GM19372 (cell line): ENCODE measurements at regions not wholly inside any gene's neighbourhood (a gene's known extent, or its start where the extent isn't known, plus 50 kb on each side); places are given as distances from the start of the nearest gene placed in this dataset.

Source experiments
- ATAC-seq: cut with Tn5 transposase; IDR thresholded peaks from one replicate; pipeline ENCODE4 v1.9.1; 2021; ENCODE audit warnings: mild to moderate bottlenecking, low read depth, moderate library complexity; ENCODE audit not compliant: unreplicated experiment

GRCh38 chr16:56094231-56094630 lies 97.1 kb upstream of the GNAO1 start:
- ATAC-seq: no peak

GRCh38 chr16:56093055-56093454 lies 98.2 kb upstream of the GNAO1 start:
- no peak for ATAC-seq

DNA sequence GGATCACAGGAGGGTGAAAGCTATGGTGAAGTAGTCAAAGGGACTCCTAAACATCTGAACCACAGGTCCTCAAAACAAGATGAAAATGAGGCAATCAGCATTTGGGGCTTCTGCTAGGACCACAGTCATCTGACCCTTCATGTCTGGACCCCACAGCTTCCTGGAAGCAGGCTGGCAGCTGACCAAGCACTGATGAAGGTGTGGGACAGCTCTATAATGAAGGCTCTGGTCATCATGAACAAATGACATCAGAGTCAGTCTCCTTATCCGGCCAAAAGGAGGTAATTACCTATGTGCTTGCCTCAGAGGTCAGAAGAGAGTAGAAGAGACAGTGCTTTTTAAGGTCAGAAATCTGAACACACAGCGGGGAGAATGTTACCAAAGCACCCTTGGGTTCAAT lies 101.2 kb upstream of the GNAO1 start:
- ATAC-seq: no peak

- ATAC-seq: no peak
These were observed 103.7 kb upstream of the GNAO1 start for GRCh38 chr16:56087626-56088025.

GRCh38 chr16:56081371-56081770 lies 109.9 kb upstream of the GNAO1 start:
- ATAC-seq: no peak

- no peak for ATAC-seq
These were observed 115.4 kb upstream of the GNAO1 start for GRCh38 chr16:56075732-56076388.

DNA sequence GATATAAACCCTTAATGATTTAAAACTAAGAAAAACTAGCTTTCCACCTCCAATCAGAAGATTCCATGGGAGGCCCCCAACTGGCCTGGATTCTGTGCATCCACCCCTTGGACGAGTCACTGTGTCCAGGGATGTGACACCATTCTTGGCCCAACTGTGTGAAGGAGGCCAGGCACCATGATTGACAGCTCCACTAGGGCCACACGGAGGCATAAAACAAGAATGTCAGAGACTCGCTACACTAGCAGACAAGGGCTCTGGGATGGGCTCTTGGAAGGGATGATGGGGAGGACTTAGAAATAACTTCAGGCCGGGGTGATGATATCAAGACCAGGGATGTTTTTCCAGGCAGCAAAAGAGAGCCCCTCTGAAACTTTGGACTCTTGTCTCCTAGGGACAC lies 117.8 kb upstream of the GNAO1 start:
- no peak for ATAC-seq

DNA sequence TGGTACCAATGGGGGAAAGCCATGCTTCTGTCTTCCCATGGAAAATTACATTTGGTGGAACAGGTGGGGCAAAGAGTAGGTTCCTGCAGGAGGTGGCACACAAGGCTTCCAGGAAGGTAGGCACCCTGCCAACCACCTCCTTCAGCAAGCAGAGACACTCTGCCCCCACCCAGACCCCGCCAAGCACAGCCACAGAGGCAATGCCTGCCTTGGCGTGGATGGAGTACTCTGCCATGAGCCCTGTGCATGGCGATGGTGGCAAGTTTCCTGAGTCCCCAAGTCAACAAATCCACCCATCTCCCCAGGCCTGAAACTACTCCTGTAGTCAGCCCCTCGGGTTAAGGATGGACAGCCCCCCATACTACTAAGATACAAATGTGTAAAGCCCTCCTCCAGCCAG lies 119.2 kb upstream of the GNAO1 start:
- ATAC-seq: no peak

GRCh38 chr16:56068816-56069215 lies 122.5 kb upstream of the GNAO1 start:
- ATAC-seq: no peak

DNA sequence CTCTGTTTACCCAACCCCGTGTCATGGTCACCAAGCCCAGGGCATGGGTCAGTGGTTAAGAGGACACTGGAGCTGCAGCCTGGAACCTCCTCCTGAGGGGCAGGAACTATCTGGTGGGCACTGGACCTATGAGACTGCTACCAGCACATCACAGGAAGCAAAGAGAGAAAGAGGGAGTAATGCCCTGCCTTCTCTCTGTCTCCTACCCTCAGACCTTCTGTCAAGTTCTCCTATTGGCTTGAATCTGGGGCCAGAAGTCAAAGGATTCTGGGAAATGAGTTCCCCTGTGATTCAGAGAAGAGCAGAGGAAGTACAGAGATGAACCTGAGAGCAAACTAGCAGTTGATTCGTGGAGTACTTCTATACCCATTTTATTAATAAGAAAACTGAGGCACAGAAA lies 123.0 kb upstream of the GNAO1 start:
- ATAC-seq: no peak

DNA sequence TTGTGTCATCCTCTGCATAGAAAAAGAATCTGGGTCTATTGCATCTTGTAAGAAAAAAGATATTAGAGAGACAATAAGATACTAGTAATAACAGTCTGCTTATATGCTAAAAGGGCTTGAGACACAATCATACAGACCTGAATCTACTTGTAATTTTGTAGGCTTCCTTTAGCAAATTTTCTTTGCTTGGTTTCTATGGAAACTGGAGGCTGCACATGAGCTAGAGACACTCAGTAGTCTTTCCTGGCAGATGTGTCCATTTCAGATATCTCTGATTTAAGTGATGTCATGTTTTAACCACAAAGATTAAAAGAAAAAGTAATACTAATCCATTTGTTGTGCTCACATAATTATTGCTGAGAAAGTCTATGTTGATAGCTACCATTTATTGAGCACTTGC lies 123.9 kb upstream of the GNAO1 start:
- no peak for ATAC-seq

- no peak for ATAC-seq
These were observed 124.7 kb upstream of the GNAO1 start for GRCh38 chr16:56066617-56067016.

DNA sequence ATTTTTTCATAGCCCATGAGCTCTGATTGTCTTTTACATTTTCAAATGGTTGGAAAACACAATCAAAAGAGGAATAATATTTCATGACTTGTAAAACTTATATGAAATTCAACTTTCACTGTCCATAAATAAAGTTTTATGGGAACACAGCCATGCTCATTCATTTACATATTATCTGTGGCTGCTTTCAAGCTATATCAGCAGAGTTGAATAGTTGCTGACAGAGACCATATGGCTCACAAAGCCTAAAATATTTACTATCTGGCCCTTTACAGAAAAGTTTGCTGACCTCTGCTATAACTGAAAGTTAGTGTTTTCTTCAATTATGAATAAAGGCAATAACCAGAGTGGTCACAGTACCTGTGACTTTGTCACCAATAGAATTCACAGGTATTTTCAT lies 128.2 kb upstream of the GNAO1 start:
- no peak for ATAC-seq

- no peak for ATAC-seq
These were observed 134.1 kb upstream of the GNAO1 start for GRCh38 chr16:56057151-56057550.

DNA sequence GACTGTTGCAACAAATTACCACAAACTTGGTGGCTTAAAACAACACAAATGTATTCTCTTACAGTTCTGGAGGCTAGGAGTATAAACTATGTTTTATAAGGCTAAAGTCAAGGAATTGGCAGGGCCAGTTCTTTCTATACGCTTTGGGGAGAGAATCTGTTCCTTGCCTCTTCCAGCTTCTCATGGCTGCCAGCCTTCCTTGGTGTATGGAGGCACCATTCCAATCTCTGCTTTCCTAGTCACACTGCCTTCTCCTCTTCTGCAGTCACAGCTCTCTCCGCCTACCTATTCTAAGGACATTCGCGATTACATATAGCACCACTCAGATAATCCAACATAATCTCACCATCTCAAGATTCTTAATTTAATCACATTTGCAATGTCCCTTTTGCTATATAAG lies 140.4 kb upstream of the GNAO1 start:
- no peak for ATAC-seq

- ATAC-seq: peak; percentile 93
These were observed 142.7 kb upstream of the GNAO1 start for GRCh38 chr16:56048425-56049105.

GRCh38 chr16:56047307-56048234 lies 143.7 kb upstream of the GNAO1 start:
- ATAC-seq: no peak

GRCh38 chr16:56042416-56042815 lies 148.9 kb upstream of the GNAO1 start:
- no peak for ATAC-seq

- no peak for ATAC-seq
These were observed 149.6 kb upstream of the GNAO1 start for GRCh38 chr16:56041556-56042140.

GRCh38 chr16:56038564-56039098 lies 152.7 kb upstream of the GNAO1 start:
- no peak for ATAC-seq

- no peak for ATAC-seq
These were observed 156.9 kb upstream of the CES5A start for GRCh38 chr16:56032072-56032471.
